ENCODE measurements at regions not wholly inside any gene's neighbourhood (a gene's known extent, or its start where the extent isn't known, plus 50 kb on each side); places are given as distances from the start of the nearest gene placed in this dataset.

DNA sequence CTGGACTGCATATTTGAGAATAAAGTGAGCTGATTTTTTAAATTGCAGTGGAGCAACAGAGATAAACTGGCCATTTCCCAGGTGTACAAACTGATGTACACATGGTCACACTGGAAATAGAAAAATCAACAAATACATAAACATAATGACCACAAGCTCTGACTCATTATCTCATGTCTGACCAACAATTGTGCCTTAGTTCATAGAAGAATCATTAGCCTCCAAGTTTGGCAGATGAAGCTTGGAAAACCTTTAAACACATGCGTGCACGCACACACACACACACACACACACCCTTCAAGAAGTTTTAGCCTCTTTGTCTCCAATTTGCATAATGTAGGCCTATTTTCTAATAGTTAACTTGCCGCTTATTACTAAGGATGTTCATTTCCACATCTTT lies 308.9 kb upstream of the POM121L12 start:
- no peaks in the 10 kb centered on the region for H3K36me3 Mint-ChIP-seq (ENCODE audit: insufficient read depth, unreplicated experiment)
- H3K9me3 Mint-ChIP-seq (ENCODE audit: low read depth, unreplicated experiment): peaks cover 24% of the 10 kb centered on the region
- DNase-seq: no peak
- intact Hi-C loops (cut with micrococcal nuclease; ENCODE audit: unreplicated experiment): no loop called here
- TF ChIP-seq CTCF (IDR thresholded peaks at IDR 0.05; ENCODE audit: unreplicated experiment): no peak
- no peak overlapping the region for H3K4me3 Mint-ChIP-seq (ENCODE audit: low read depth, unreplicated experiment)
- no TSS peak for BruUV-seq (replicated peaks)
- H3K27me3 Mint-ChIP-seq (ENCODE audit: unreplicated experiment): no peaks in the 10 kb centered on the region
- no peaks in the 10 kb centered on the region for H3K4me1 Mint-ChIP-seq (ENCODE audit: low read depth, unreplicated experiment)
- no peak overlapping the region for H3K27ac Mint-ChIP-seq (ENCODE audit: unreplicated experiment)
- CTCF ChIA-PET: no interaction called here

GRCh38 chr7:52723606-52724005 lies 311.8 kb upstream of the POM121L12 start:
- H3K4me1 Mint-ChIP-seq (ENCODE audit: low read depth, unreplicated experiment): no peaks in the 10 kb centered on the region
- intact Hi-C loops (cut with micrococcal nuclease; ENCODE audit: unreplicated experiment): no loop called here
- CTCF ChIA-PET: no interaction called here

GRCh38 chr7:52720856-52721255 lies 314.6 kb upstream of the POM121L12 start:
- intact Hi-C loops (cut with micrococcal nuclease; ENCODE audit: unreplicated experiment): no loop called here
- no peak overlapping the region for H3K27ac Mint-ChIP-seq (ENCODE audit: unreplicated experiment)
- BruUV-seq (replicated peaks): no TSS peak
- peaks cover 16% of the 10 kb centered on the region for H3K9me3 Mint-ChIP-seq (ENCODE audit: low read depth, unreplicated experiment)
- DNase-seq: no peak
- H3K4me3 Mint-ChIP-seq (ENCODE audit: low read depth, unreplicated experiment): no peak overlapping the region
- no peaks in the 10 kb centered on the region for H3K27me3 Mint-ChIP-seq (ENCODE audit: unreplicated experiment)
- H3K4me1 Mint-ChIP-seq (ENCODE audit: low read depth, unreplicated experiment): no peaks in the 10 kb centered on the region
- CTCF ChIA-PET: no interaction called here
- no peak for TF ChIP-seq CTCF (IDR thresholded peaks at IDR 0.05; ENCODE audit: unreplicated experiment)
- no peaks in the 10 kb centered on the region for H3K36me3 Mint-ChIP-seq (ENCODE audit: insufficient read depth, unreplicated experiment)

More at GRCh38 chr7:52723606-52724005, 311.8 kb upstream of the POM121L12 start:
- Mint-ChIP-seq H3K27ac (ENCODE audit: unreplicated experiment) (no peak overlapping the region), H3K4me3 (ENCODE audit: low read depth, unreplicated experiment) (no peak overlapping the region), H3K36me3 (ENCODE audit: insufficient read depth, unreplicated experiment) (no peaks in the 10 kb centered on the region), H3K27me3 (ENCODE audit: unreplicated experiment) (no peaks in the 10 kb centered on the region), H3K9me3 (ENCODE audit: low read depth, unreplicated experiment) (peaks cover 21% of the 10 kb centered on the region)
- no peak for DNase-seq
- TF ChIP-seq CTCF (IDR thresholded peaks at IDR 0.05; ENCODE audit: unreplicated experiment): no peak
- no TSS peak for BruUV-seq (replicated peaks)

DNA sequence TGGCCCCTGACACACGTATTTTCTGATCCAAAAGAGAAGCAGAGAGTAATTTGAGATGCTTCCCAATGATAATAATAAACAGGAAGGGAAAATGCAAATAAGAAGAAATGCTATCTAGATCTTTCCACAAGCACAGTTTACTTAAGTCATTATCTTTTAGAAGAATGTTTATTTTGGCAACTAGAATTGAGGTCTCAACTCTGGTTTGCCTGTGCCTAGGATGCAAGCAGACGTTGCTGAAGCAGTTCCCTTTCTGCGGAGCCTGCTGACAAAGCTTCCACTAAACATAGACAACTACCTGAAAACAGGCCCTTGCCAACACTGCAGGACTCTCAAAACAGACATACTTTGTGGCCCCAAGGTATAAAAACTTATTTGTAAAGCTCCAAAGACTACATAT lies 315.8 kb upstream of the POM121L12 start:
- H3K4me1 Mint-ChIP-seq (ENCODE audit: low read depth, unreplicated experiment): no peaks in the 10 kb centered on the region
- no peak for DNase-seq
- CTCF ChIA-PET: no interaction called here
- no peaks in the 10 kb centered on the region for H3K36me3 Mint-ChIP-seq (ENCODE audit: insufficient read depth, unreplicated experiment)
- H3K27ac Mint-ChIP-seq (ENCODE audit: unreplicated experiment): no peak overlapping the region
- BruUV-seq (replicated peaks): no TSS peak
- H3K27me3 Mint-ChIP-seq (ENCODE audit: unreplicated experiment): no peaks in the 10 kb centered on the region
- TF ChIP-seq CTCF (IDR thresholded peaks at IDR 0.05; ENCODE audit: unreplicated experiment): no peak
- intact Hi-C loops (cut with micrococcal nuclease; ENCODE audit: unreplicated experiment): no loop called here
- H3K9me3 Mint-ChIP-seq (ENCODE audit: low read depth, unreplicated experiment): peaks cover 16% of the 10 kb centered on the region
- no peak overlapping the region for H3K4me3 Mint-ChIP-seq (ENCODE audit: low read depth, unreplicated experiment)

GRCh38 chr7:52715701-52716100 lies 319.7 kb upstream of the POM121L12 start:
- CTCF ChIA-PET: no interaction called here
- Mint-ChIP-seq H3K27ac (ENCODE audit: unreplicated experiment) (no peak overlapping the region), H3K36me3 (ENCODE audit: insufficient read depth, unreplicated experiment) (no peaks in the 10 kb centered on the region), H3K4me1 (ENCODE audit: low read depth, unreplicated experiment) (no peaks in the 10 kb centered on the region), H3K27me3 (ENCODE audit: unreplicated experiment) (no peaks in the 10 kb centered on the region), H3K9me3 (ENCODE audit: low read depth, unreplicated experiment) (peaks cover 29% of the 10 kb centered on the region), H3K4me3 (ENCODE audit: low read depth, unreplicated experiment) (no peak overlapping the region)
- intact Hi-C loops (cut with micrococcal nuclease; ENCODE audit: unreplicated experiment): no loop called here
- no peak for TF ChIP-seq CTCF (IDR thresholded peaks at IDR 0.05; ENCODE audit: unreplicated experiment)
- DNase-seq: no peak
- no TSS peak for BruUV-seq (replicated peaks)

All from Calu3 (cell line).